ENCODE measurements at regions not wholly inside any gene's neighbourhood (a gene's known extent, or its start where the extent isn't known, plus 50 kb on each side); places are given as distances from the start of the nearest gene placed in this dataset.

GRCh38 chr13:82566864-82567263, 1315.4 kb downstream of the SLITRK1 start:
- TF ChIP-seq CTCF (conservative IDR thresholded peaks at IDR 0.05; ENCODE audit: low read depth in 2 of 2) (no peak), EZH2 (IDR thresholded peaks at IDR 0.05; ENCODE audit: low read depth, unreplicated experiment) (no peak), EZH2phosphoT487 (IDR thresholded peaks at IDR 0.05; ENCODE audit: unreplicated experiment) (no peak), ETS1 (IDR thresholded peaks at IDR 0.05) (no peak)
